ENCODE measurements at regions not wholly inside any gene's neighbourhood (a gene's known extent, or its start where the extent isn't known, plus 50 kb on each side); places are given as distances from the start of the nearest gene placed in this dataset.

GRCh38 chr16:80442779-80443178, 98.0 kb upstream of the DYNLRB2 start:
- CTCF ChIA-PET: no interaction called here
- no peak for DNase-seq (ENCODE audit: extremely low spot score)
- POLR2A ChIA-PET: no interaction called here
- no peak for TF ChIP-seq FOXM1 (IDR thresholded peaks at IDR 0.05; ENCODE audit: borderline replicate concordance)
- TF ChIP-seq L3MBTL2 (conservative IDR thresholded peaks at IDR 0.05): no peak
- no peak for TF ChIP-seq ELF4 (IDR thresholded peaks at IDR 0.05)
- no peak for TF ChIP-seq SUZ12 (IDR thresholded peaks at IDR 0.05)
- TF ChIP-seq BHLHE40 (IDR thresholded peaks at IDR 0.05; ENCODE audit: borderline replicate concordance): no peak
- TF ChIP-seq ZNF384 (IDR thresholded peaks at IDR 0.05): no peak
- TF ChIP-seq FOXK2 (IDR thresholded peaks at IDR 0.05): no peak
- no peak for TF ChIP-seq NFRKB (IDR thresholded peaks at IDR 0.05)
- TF ChIP-seq FOXA1 (IDR thresholded peaks at IDR 0.05): no peak
- TF ChIP-seq HDGF (IDR thresholded peaks at IDR 0.05; ENCODE audit: borderline replicate concordance): no peak
- no peak for TF ChIP-seq LEF1 (IDR thresholded peaks at IDR 0.05; ENCODE audit: borderline replicate concordance)
- no peak for TF ChIP-seq CTBP1 (IDR thresholded peaks at IDR 0.05; ENCODE audit: borderline replicate concordance)
- no peak for TF ChIP-seq SP1 (IDR thresholded peaks at IDR 0.05)
- TF ChIP-seq TARDBP (IDR thresholded peaks at IDR 0.05): no peak
- TF ChIP-seq PKNOX1 (IDR thresholded peaks at IDR 0.05): no peak
- TF ChIP-seq ARNT (IDR thresholded peaks at IDR 0.05): no peak

- DNase-seq (ENCODE audit: extremely low spot score): no peak
- POLR2A ChIA-PET: no interaction called here
- TF ChIP-seq HDGF (IDR thresholded peaks at IDR 0.05; ENCODE audit: borderline replicate concordance): no peak
- no peak for TF ChIP-seq CTBP1 (IDR thresholded peaks at IDR 0.05; ENCODE audit: borderline replicate concordance)
- TF ChIP-seq LEF1 (IDR thresholded peaks at IDR 0.05; ENCODE audit: borderline replicate concordance): no peak
- no peak for TF ChIP-seq TARDBP (IDR thresholded peaks at IDR 0.05)
- no peak for TF ChIP-seq FOXM1 (IDR thresholded peaks at IDR 0.05; ENCODE audit: borderline replicate concordance)
- no peak for TF ChIP-seq SUZ12 (IDR thresholded peaks at IDR 0.05)
- TF ChIP-seq L3MBTL2 (conservative IDR thresholded peaks at IDR 0.05): no peak
- TF ChIP-seq FOXK2 (IDR thresholded peaks at IDR 0.05): no peak
- CTCF ChIA-PET: no interaction called here
These were observed 98.9 kb upstream of the DYNLRB2 start for GRCh38 chr16:80441935-80442334.

GRCh38 chr16:80440667-80441066, 100.1 kb upstream of the DYNLRB2 start:
- TF ChIP-seq PKNOX1 (IDR thresholded peaks at IDR 0.05) (no peak), L3MBTL2 (conservative IDR thresholded peaks at IDR 0.05) (no peak), SP1 (IDR thresholded peaks at IDR 0.05) (no peak), FOXK2 (IDR thresholded peaks at IDR 0.05) (no peak), CTBP1 (IDR thresholded peaks at IDR 0.05; ENCODE audit: borderline replicate concordance) (no peak), ZNF384 (IDR thresholded peaks at IDR 0.05) (no peak), ARNT (IDR thresholded peaks at IDR 0.05) (no peak), HDGF (IDR thresholded peaks at IDR 0.05; ENCODE audit: borderline replicate concordance) (no peak), LEF1 (IDR thresholded peaks at IDR 0.05; ENCODE audit: borderline replicate concordance) (no peak), FOXA1 (IDR thresholded peaks at IDR 0.05) (no peak), BHLHE40 (IDR thresholded peaks at IDR 0.05; ENCODE audit: borderline replicate concordance) (no peak), TARDBP (IDR thresholded peaks at IDR 0.05) (no peak)
- ChIA-PET POLR2A (no interaction called here), CTCF (no interaction called here)
- DNase-seq (ENCODE audit: extremely low spot score): no peak

- ChIA-PET POLR2A (no interaction called here), CTCF (no interaction called here)
- no peak for DNase-seq (ENCODE audit: extremely low spot score)
- TF ChIP-seq L3MBTL2 (conservative IDR thresholded peaks at IDR 0.05): no peak
- TF ChIP-seq ELF4 (IDR thresholded peaks at IDR 0.05): no peak
- no peak for TF ChIP-seq SP1 (IDR thresholded peaks at IDR 0.05)
- no peak for TF ChIP-seq SUZ12 (IDR thresholded peaks at IDR 0.05)
- TF ChIP-seq LEF1 (IDR thresholded peaks at IDR 0.05; ENCODE audit: borderline replicate concordance): no peak
These were observed 103.1 kb upstream of the DYNLRB2 start for GRCh38 chr16:80437707-80438106.

- CTCF ChIA-PET: no interaction called here
- POLR2A ChIA-PET: no interaction called here
- no peak for DNase-seq (ENCODE audit: extremely low spot score)
- no peak for TF ChIP-seq ZNF384 (IDR thresholded peaks at IDR 0.05)
- no peak for TF ChIP-seq LEF1 (IDR thresholded peaks at IDR 0.05; ENCODE audit: borderline replicate concordance)
- TF ChIP-seq ARNT (IDR thresholded peaks at IDR 0.05): no peak
- no peak for TF ChIP-seq SUZ12 (IDR thresholded peaks at IDR 0.05)
- TF ChIP-seq L3MBTL2 (conservative IDR thresholded peaks at IDR 0.05): no peak
- TF ChIP-seq SP1 (IDR thresholded peaks at IDR 0.05): no peak
- TF ChIP-seq PKNOX1 (IDR thresholded peaks at IDR 0.05): no peak
- no peak for TF ChIP-seq BHLHE40 (IDR thresholded peaks at IDR 0.05; ENCODE audit: borderline replicate concordance)
- no peak for TF ChIP-seq CTBP1 (IDR thresholded peaks at IDR 0.05; ENCODE audit: borderline replicate concordance)
- TF ChIP-seq HDGF (IDR thresholded peaks at IDR 0.05; ENCODE audit: borderline replicate concordance): no peak
- TF ChIP-seq FOXK2 (IDR thresholded peaks at IDR 0.05): no peak
- no peak for TF ChIP-seq FOXA1 (IDR thresholded peaks at IDR 0.05)
- no peak for TF ChIP-seq NFRKB (IDR thresholded peaks at IDR 0.05)
- no peak for TF ChIP-seq TARDBP (IDR thresholded peaks at IDR 0.05)
- TF ChIP-seq FOXM1 (IDR thresholded peaks at IDR 0.05; ENCODE audit: borderline replicate concordance): no peak
- no peak for TF ChIP-seq ELF4 (IDR thresholded peaks at IDR 0.05)
These were observed 104.3 kb upstream of the DYNLRB2 start for GRCh38 chr16:80436510-80436909.

- no peak for DNase-seq (ENCODE audit: extremely low spot score)
- CTCF ChIA-PET: no interaction called here
- TF ChIP-seq FOXA1 (IDR thresholded peaks at IDR 0.05) (no peak), ELF4 (IDR thresholded peaks at IDR 0.05) (no peak), L3MBTL2 (conservative IDR thresholded peaks at IDR 0.05) (no peak), BHLHE40 (IDR thresholded peaks at IDR 0.05; ENCODE audit: borderline replicate concordance) (no peak), FOXM1 (IDR thresholded peaks at IDR 0.05; ENCODE audit: borderline replicate concordance) (no peak), PKNOX1 (IDR thresholded peaks at IDR 0.05) (no peak), SP1 (IDR thresholded peaks at IDR 0.05) (no peak), LEF1 (IDR thresholded peaks at IDR 0.05; ENCODE audit: borderline replicate concordance) (no peak), NFRKB (IDR thresholded peaks at IDR 0.05) (no peak), HDGF (IDR thresholded peaks at IDR 0.05; ENCODE audit: borderline replicate concordance) (no peak), TARDBP (IDR thresholded peaks at IDR 0.05) (no peak), ARNT (IDR thresholded peaks at IDR 0.05) (no peak), CTBP1 (IDR thresholded peaks at IDR 0.05; ENCODE audit: borderline replicate concordance) (no peak), ZNF384 (IDR thresholded peaks at IDR 0.05) (no peak)
- POLR2A ChIA-PET: no interaction called here
These were observed 107.2 kb upstream of the DYNLRB2 start for GRCh38 chr16:80433623-80434022.
